Endothelial cell of umbilical vein (primary cell): ENCODE measurements at regions not wholly inside any gene's neighbourhood (a gene's known extent, or its start where the extent isn't known, plus 50 kb on each side); places are given as distances from the start of the nearest gene placed in this dataset.

Source experiments
- EZH2 ChIP-seq: IDR thresholded peaks from 2 replicates; pipeline ENCODE4 v1.6.1; 2012; ENCODE audit warnings: borderline replicate concordance, low read depth, mild to moderate bottlenecking, moderate library complexity, low read length, inconsistent platforms; ENCODE audit not compliant: severe bottlenecking
- POLR2A ChIP-seq: IDR thresholded peaks from 2 replicates; pipeline ENCODE4 v1.6.1; 2012; ENCODE audit warnings: low read depth, mild to moderate bottlenecking, control low read depth, low read length
- POLR2AphosphoS5 ChIP-seq: IDR thresholded peaks from 2 replicates; pipeline ENCODE4 v1.6.1; 2012; ENCODE audit warnings: low read depth, mild to moderate bottlenecking, control low read depth, low read length, moderate library complexity; ENCODE audit not compliant: insufficient read depth

DNA sequence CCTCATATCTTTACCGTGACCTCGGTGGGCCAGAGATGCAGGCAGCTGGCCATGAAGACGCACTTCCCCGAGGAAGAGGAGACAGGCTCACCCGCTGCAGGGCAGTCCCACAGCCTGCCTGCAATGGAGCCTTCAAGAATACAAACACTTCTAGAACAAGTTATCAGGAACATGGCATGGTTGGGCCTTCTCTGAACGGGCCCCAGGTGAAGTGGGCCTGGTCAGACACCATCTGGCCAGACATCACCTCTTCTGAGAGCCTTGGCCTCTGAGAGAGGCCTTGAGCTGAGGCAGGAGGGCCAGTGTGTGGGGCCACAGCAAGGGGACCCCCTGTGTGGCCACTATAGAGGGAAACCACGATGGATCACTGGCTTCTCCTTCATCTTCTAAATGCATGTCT, 112.4 kb upstream of the GDF10 start:
- no peak for TF ChIP-seq POLR2A
- no peak for TF ChIP-seq EZH2
- TF ChIP-seq POLR2AphosphoS5 = no peak
